Activated T-helper 9 cell treated with anti-CD3 and anti-CD28 coated beads, Interleukin-2, amount 50 U/mL, for 16 hours (primary cell): ENCODE measurements at regions not wholly inside any gene's neighbourhood (a gene's known extent, or its start where the extent isn't known, plus 50 kb on each side); places are given as distances from the start of the nearest gene placed in this dataset.
"Not testable (repeated sequence)": the region's sequence is repeated elsewhere in the genome, so short reads cannot be mapped to it uniquely, and the experiment has no call there.

ENCODE experiments used
- DNase-seq: peaks from one replicate; pipeline ENCODE4 v3.0.0-alpha.2; 2020; ENCODE audit warnings: low read depth

GRCh38 chr13:50274181-50274580 is 258.9 kb downstream of the KCNRG start:
- DNase-seq: no peak

DNA sequence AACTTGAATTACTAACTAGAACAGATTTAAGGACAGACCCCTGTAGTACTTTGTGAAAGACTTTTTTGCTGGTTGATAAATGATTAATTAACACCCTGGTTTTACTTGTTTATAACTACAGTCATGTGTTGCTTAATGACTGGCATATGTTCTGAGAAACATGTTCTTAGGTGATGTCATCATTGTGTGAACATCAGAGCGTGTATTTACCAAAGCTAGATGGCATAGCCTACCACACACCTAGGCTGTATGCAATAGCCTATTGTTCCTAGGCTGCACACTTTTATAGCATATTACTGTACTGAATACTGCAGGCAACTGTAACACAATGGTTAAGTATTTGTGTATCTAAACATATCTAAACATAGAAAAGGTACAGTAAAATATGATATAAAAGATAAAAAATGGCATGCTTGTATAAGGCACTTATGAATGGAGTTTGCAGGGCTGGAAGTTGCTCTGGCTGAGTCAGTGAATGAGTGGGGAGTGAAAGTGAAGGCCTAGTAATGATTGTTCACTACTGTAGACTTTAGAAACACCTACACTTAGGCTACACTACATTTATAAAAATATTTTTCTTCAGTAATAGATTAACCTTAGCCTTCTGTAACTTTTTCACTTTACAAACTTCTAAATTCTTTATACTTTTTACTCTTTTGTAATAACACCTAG is 260.3 kb downstream of the KCNRG start:
- no peak for DNase-seq

DNA sequence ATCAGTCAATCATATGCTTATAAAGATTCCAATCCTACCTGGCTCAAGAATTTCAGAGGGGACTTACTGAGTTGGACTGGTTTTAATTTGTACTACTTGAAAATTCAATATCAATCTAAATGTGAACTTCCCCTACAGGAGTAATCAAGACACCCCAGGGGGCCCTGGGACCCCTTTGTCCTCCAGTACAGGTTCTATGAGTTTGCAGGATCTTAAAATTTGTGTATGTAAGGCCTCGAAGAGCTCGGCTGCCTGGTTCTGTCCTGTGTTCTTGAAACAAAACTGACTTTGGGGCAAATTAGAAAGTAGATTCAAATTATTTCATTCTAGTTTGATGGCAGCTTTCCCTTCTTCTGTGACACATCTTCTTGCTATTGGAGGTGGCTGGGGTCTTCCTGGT is 261.3 kb downstream of the KCNRG start:
- DNase-seq: no peak

- no peak for DNase-seq
Observed at GRCh38 chr13:50277127-50277526, 261.9 kb downstream of the KCNRG start.

- DNase-seq: no peak
Observed at GRCh38 chr13:50277906-50278305, 262.7 kb downstream of the KCNRG start.

- DNase-seq: no peak
Observed at GRCh38 chr13:50280441-50280937, 265.2 kb downstream of the KCNRG start.

DNA sequence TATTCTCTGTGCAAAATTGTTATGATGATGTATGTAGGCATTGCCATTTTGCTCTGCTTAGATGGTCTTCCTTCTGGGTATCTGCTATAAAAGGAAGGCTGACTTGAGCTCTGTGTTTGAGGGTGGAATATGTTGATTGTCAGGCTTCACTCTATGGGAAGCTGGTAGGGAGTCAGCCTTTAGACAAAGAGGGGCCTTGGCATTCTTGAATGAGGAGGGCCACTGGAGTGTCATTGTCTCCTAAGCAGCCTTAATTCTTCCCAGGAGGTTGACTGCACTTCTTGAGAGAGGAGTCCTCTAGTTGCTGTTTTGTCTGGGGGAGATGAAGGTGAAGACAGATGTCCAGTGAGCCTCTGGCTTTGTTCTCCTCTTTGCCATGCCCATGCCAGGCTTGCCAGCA is 266.8 kb downstream of the KCNRG start:
- DNase-seq: no peak

DNA sequence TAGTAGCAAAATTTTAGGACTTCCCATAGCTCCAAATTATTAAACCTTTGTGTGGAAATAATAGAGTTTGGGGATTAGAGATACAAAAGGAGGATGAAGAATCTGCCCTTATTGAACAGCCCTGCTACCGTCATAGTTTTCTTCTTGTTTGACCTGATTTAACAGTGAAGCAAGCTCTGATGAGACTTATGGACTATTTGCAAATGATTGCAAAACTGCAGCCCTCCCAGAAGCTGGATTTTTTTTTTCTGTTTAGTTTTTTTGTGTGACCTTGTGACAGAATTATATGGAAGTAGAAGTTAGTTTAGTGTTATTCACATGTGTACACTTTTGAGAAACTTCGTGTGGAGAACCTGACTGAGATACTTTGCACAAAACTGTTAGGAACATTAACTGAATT is 267.8 kb downstream of the KCNRG start:
- DNase-seq: no peak

DNA sequence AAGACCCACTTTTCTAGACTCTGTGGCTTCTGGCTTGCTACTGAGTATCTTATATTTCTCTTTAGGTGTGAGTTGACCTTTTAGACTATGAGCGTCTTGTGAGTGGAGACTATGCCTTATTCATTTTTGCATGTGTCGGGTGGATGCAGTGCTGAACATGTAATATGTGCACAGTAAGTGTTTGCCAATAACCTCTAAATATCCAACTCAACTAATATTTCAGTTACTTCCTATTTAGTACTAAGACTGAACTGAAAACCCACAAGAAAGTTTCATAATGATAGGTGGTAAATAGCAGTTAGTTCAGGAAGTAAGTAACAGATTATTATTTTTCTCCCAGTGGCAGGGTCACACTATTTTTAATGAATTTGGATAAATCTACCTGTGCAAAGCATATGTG is 269.3 kb downstream of the KCNRG start:
- no peak for DNase-seq

DNA sequence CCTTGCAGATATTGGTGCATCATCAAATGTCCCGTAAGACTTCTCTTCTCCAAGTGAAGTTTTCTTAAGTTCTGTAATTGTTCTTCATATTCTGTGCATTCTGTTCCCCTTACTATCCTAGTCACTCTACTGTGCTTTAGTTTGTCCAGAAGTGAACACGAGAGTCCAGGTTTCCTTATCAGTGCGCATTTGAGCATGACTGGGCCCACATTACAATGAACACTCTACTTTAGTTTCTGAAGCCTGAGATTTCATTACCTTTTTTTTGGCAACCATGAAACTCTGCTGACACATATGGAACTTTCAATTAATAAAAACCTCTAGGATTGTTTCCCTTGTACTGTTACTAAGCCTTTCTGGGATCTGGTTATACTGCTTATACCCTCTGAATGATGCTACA is 270.0 kb downstream of the KCNRG start:
- no peak for DNase-seq

GRCh38 chr13:50286324-50286723 is 271.1 kb downstream of the KCNRG start:
- no peak for DNase-seq

DNA sequence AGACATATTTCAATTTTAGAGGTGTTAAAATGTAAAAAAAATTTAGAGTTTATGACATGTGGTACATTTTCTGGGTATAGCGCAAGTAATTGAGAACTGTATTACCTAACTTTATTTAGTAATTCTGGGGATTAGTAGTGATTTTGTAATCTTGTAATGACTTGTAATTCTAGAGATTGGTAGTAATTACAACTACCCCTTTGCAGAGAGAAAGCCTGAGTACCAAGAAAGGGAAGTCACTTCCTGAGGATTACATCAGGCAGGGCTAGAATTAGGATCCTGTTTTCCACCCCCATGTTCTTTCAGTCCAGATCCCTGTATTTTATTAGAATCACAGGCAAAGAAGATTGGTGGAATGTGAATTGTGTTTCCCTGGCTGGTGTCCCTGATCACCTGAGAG is 274.9 kb downstream of the KCNRG start:
- no peak for DNase-seq

DNA sequence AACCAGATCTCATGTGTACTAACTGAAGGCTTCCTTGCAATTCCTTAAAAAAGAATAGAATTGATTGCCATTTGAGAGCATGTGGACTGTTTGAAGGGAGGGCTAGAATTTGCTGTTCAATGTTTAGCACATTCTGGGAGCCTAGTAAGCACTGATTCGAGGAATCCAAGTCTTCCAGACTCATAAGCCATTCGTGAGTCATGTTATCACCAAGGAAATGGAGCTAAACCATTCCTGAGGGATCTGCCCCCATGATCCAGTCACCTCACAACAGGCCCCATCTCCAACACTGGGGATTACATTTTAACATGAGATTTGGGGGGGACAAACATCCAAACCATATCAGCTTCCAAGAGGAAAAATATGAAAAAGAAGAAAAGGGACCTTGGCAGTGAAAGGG is 276.4 kb downstream of the KCNRG start:
- DNase-seq: no peak

- DNase-seq: no peak
Observed at GRCh38 chr13:50292081-50292480, 276.8 kb downstream of the KCNRG start.

DNA sequence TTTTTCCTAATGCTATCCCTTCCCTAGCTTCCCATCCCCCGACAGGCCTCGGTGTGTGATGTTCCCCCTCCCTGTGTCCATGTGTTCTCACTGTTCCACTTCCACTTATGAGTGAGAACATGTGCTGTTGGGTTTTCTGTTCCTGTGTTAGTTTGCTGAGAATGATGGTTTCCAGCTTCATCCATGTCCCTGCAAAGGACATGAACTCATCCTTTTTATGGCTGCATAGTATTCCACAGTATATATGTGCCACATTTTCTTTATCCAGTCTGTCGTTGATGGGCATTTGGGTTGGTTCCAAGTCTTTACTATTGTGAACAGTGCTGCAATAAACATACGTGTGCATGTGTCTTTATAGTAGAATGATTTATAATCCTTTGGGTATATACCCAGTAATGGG is 279.2 kb downstream of the KCNRG start:
- not testable (repeated sequence) for DNase-seq

DNA sequence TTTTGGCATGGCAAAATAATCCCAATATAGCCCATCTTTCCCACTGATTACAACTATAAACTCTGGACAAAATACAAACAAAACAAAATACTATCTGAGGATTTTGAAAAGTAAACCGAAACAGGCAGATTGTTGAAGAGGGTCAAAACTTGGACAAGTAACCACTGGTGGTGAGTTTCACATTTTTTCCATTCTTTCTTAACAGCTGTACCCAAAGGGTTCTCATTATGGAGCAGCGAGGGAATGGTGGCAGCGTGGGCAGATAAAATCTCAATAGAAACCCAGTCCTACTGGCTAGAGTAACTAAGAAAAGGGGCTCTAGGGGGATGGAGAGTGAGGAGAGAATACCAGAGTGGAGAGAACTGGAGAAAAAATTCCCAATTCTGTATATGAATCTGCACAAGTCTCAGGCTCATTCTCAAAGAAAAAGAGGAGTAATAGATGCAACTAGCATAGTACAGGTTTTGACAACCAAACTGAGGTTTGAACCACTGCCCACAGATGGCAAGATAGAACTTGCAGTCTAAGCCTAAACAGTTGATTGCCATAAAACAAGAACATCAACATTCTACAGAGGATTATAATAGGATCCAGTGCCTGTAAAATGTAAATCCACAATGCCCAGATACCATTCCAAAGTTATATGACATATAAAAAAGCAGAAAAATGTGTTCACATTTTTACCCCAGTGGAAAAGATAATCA is 284.5 kb downstream of the KCNRG start:
- DNase-seq: no peak

DNA sequence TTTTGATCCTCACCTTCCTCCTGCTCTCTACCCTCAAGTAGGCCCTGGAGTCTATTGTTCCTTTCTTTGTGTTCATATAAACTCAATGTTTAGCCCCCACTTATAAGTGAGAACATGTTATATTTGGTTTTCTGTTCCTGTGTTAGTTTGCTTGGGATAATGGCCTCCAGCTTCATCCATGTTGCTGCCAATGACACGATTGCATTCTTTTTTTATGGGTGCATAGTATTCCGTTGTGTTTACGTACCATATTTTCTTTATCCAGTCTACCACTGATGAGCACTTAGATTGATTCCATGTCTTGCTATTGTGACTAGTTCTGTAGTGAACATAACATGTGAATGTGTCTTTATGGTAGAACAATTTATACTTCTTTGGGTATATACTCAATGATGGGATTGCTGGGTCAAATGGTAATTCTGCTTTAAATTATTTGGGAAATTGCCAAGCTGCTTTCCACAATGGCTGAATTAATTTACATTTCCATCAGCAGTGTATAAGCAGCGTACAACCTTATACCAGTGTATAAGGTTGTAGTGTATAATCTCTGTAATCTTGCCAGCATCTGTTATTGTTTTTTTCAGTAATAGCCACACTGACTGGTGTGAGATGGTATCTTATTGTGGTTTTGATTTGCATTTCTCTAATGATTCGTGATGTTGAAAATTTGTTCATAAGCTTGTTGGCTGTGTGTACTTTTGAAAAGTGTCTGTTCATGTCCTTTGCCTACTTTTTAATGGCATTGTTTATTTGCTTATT is 288.9 kb downstream of the KCNRG start:
- no peak for DNase-seq

GRCh38 chr13:50306156-50306555 is 290.9 kb downstream of the KCNRG start:
- DNase-seq: no peak

DNA sequence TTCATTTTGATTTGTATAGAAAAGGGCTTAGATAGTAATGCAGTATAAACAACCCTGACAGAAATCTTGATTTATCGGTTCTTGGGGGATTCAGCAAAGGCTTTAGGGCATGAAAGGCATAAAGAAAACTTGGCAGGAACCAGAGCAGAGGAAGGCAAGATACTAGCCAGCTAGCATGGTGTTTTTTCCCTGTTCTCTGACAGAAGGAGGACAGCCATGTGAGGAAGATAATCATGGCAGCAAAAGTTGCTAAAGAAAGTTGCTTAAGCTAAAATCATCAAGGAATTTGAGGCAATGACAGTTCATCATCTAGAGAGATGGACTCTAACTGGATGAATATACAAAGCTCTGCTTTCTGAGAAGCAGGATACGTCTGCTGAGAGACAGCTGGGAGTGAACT is 294.1 kb downstream of the KCNRG start:
- no peak for DNase-seq

GRCh38 chr13:50309882-50310594 is 294.8 kb downstream of the KCNRG start:
- DNase-seq: no peak

- DNase-seq: no peak
Observed at GRCh38 chr13:50310734-50311133, 295.5 kb downstream of the KCNRG start.

DNA sequence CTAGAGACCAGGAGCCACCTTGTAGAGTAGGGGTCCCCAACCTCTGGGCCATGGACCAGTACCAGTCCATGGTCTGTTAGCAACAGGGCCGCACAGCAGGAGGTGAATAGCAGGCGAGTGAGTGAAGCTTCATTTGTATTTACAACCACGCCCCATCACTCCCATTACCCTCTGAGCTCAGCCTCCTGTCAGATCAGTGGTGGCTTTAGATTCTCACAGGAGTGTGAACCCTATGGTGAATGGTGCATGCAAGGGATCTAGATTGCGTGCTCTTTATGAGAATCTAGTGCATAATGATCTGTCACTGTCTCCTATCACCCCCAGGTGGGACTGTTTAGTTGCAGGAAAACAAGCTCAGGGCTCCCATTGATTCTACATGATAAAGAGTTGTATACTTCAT is 303.6 kb downstream of the KCNRG start:
- DNase-seq: no peak
